ENCODE measurements at regions not wholly inside any gene's neighbourhood (a gene's known extent, or its start where the extent isn't known, plus 50 kb on each side); places are given as distances from the start of the nearest gene placed in this dataset.

- no peak for TF ChIP-seq XRCC4 (IDR thresholded peaks at IDR 0.05; ENCODE audit: extremely low read depth, insufficient read depth, insufficient read length)
- TF ChIP-seq MAFG (tag; conservative IDR thresholded peaks at IDR 0.05): no peak
- no peak for TF ChIP-seq ESRRB (CRISPR knock-in tag; IDR thresholded peaks at IDR 0.05; ENCODE audit: borderline replicate concordance)
- TF ChIP-seq CC2D1A (IDR thresholded peaks at IDR 0.05): no peak
- no peak for TF ChIP-seq KLF10 (CRISPR knock-in tag; IDR thresholded peaks at IDR 0.05)
- no peak for TF ChIP-seq TCF7 (IDR thresholded peaks at IDR 0.05; ENCODE audit: borderline replicate concordance)
- no peak for TF ChIP-seq ASH1L (IDR thresholded peaks at IDR 0.05; ENCODE audit: borderline replicate concordance, low read depth, partially characterized antibody)
- TF ChIP-seq POLR2H (tag; IDR thresholded peaks at IDR 0.05; ENCODE audit: low read depth): no peak
- no peak for TF ChIP-seq TAF7 (tag; IDR thresholded peaks at IDR 0.05)
Measured at GRCh38 chr6:3984494-3984893, 94.4 kb downstream of the FAM217A start (continued).

- in situ Hi-C loops (cut with MboI) (no loop called here), intact Hi-C loops (cut with micrococcal nuclease) (no loop called here)
- Histone ChIP-seq H4K20me1 (replicated peaks; ENCODE audit: control insufficient read depth, insufficient read depth, low read length) (no peaks in the 10 kb centered on the region), H3K4me1 (replicated peaks in 1 of 2; ENCODE audit: control insufficient read depth in 2 of 2, insufficient read depth in 2 of 2, low read length in 2 of 2) (no peaks in the 10 kb centered on the region; a peak in 1 of 5 replicates), H3K9me3 (replicated peaks; ENCODE audit: control insufficient read depth, insufficient read depth, low read depth, low read length) (no peaks in the 10 kb centered on the region), H3K79me2 (ENCODE audit: control insufficient read depth, insufficient read depth, low read length) (no peaks in the 10 kb centered on the region), H3K4me2 (ENCODE audit: insufficient read depth, low read length) (no peak overlapping the region), H3K4me3 (no peak overlapping the region), H3K9me1 (ENCODE audit: control insufficient read depth, insufficient read depth, low read length) (no peaks in the 10 kb centered on the region), H3K36me3 (ENCODE audit: control insufficient read depth, insufficient read depth, low read length) (no peaks in the 10 kb centered on the region), H3K27ac (ENCODE audit: extremely low read depth, low read depth, low read length) (no peak overlapping the region), H3K27me3 (ENCODE audit: control insufficient read depth in 2 of 2, insufficient read depth in 2 of 2, low read length in 2 of 2) (no peaks in the 10 kb centered on the region), H2AFZ (ENCODE audit: low read depth, low read length) (no peak overlapping the region), H3K9ac (ENCODE audit: insufficient read depth in 1 of 2, low read depth in 2 of 2, low read length in 2 of 2) (no peak overlapping the region)
- TF ChIP-seq ZKSCAN3 (CRISPR knock-in tag; IDR thresholded peaks at IDR 0.05) (no peak), CEBPG (CRISPR knock-in tag; IDR thresholded peaks at IDR 0.05) (no peak), CEBPG (tag; conservative IDR thresholded peaks at IDR 0.05 in 1 of 2, IDR thresholded peaks at IDR 0.05 in 1 of 2) (peak in 1 of 2 experiments; percentile 66; a peak in 1 of 4 replicates), DMBX1 (CRISPR knock-in tag; IDR thresholded peaks at IDR 0.05; ENCODE audit: borderline replicate concordance) (no peak), TAF7 (tag; IDR thresholded peaks at IDR 0.05) (no peak), CEBPB (tag; IDR thresholded peaks at IDR 0.05) (peak; percentile 70)
- ATAC-seq (no peak), DNase-seq (ENCODE audit: extremely low read depth in 1 of 4, low spot score in 3 of 4) (no peak), FAIRE-seq (no peak)
- ChIA-PET CTCF (ENCODE audit: low intra/inter-chr PET ratio) (no interaction called here), POLR2A (interaction anchor here (0.6 to 1.1 kb wide), 3 partner anchors 9 to 196 kb away, joined by 3 to 4 read pairs (median 3); no protein-coding TSS in a partner anchor)
- WGBS (ENCODE audit: insufficient coverage, low coverage, missing lambda C conversion rate): 13% methylated on average over 2 of the region's 3 CpGs
- no TSS peak for BruUV-seq (replicated peaks)
Measured at GRCh38 chr6:3986241-3986640, 92.7 kb downstream of the FAM217A start.
